ENCODE measurements at regions not wholly inside any gene's neighbourhood (a gene's known extent, or its start where the extent isn't known, plus 50 kb on each side); places are given as distances from the start of the nearest gene placed in this dataset.

- TF ChIP-seq ZNF121 (tag by site-specific recombination; IDR thresholded peaks at IDR 0.05), result no peak
- no peak for TF ChIP-seq PRDM4 (tag by site-specific recombination; IDR thresholded peaks at IDR 0.05)
These were observed 94.6 kb downstream of the MC4R start for GRCh38 chr18:60277855-60278480.

Measured in HEK293 (cell line).